Erythroblast (primary cell): ENCODE measurements at regions not wholly inside any gene's neighbourhood (a gene's known extent, or its start where the extent isn't known, plus 50 kb on each side); places are given as distances from the start of the nearest gene placed in this dataset.
"Not testable (repeated sequence)": the region's sequence is repeated elsewhere in the genome, so short reads cannot be mapped to it uniquely, and the experiment has no call there.

Experiments used
- DNase-seq, 2 experiments: peaks; one replicate each; lab custom pipeline; 2025; lab: John Stamatoyannopoulos, UW
- GATA1 ChIP-seq: IDR thresholded peaks from 2 replicates; pipeline ENCODE4 v1.6.1; 2011; ENCODE audit warnings: low read depth, mild to moderate bottlenecking, control low read depth, low read length, moderate library complexity
- POLR2A ChIP-seq: IDR thresholded peaks from 2 replicates; pipeline ENCODE4 v1.6.1; 2011; ENCODE audit warnings: mild to moderate bottlenecking, low read length

DNA sequence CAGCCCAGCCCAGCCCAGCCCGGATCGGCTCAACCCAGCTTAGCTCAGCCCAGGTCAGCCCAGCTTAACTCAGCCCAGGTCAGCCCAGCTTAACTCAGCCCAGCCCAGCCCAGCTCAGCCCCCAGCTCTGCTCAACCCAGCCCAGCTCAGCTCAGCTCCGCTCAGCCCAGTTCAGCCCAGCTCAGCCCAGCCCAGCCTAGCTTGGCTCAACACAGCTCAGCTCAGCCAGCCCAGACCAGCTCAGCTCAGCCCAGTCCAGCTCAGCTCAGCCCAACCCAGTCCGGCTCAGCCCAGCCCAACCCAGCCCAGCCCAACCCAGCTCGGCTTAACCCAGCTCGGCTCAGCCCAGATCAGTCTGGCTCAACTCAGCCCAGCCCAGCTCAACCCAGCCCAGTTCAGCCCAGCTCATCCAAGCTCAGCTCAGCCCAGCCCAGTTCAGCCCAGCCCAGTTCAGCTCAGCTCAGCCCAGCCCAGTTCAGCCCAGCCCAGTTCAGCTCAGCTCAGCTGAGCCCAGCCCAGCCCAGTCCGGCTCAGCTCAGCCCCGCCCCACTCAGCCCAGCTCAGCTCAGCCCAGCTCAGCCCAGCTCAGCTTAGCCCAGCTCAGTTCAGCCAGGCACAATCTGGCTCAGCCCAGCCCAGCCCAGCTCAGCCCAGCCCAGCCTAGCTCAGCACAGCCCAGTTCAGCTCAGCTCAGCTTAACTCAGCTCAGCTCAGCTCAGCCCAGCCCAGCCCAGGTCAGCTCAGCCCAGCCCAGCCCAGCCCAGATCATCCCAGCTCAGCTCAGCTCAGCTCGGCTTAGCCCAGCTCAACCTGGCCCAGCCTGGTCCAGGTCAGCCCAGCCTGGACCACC lies 331.7 kb downstream of the TMEM121 start:
- TF ChIP-seq GATA1: no peak
- TF ChIP-seq POLR2A: no peak
- peak; percentile 41 to 78 for DNase-seq

DNA sequence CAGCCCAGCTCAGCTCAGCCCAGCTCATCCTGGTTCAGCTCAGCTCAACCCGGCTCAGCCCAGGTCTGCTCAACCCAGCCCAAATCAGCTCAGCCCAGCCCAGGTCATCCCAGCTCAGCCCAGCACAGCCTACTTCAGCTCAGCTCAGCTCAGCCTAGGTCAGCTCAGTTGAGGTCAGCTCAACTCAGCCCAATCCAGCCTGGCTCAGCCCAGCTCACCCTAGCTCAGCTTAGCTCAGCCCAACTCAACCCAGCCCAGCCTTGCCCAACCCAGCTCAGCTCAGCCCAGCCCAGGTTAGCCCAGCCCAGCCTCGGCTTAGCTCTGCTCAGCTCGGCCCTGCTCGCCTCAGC lies 332.3 kb downstream of the TMEM121 start:
- DNase-seq: peak in 1 of 2 experiments; percentile 29
- TF ChIP-seq GATA1 (no peak), POLR2A (no peak)

DNA sequence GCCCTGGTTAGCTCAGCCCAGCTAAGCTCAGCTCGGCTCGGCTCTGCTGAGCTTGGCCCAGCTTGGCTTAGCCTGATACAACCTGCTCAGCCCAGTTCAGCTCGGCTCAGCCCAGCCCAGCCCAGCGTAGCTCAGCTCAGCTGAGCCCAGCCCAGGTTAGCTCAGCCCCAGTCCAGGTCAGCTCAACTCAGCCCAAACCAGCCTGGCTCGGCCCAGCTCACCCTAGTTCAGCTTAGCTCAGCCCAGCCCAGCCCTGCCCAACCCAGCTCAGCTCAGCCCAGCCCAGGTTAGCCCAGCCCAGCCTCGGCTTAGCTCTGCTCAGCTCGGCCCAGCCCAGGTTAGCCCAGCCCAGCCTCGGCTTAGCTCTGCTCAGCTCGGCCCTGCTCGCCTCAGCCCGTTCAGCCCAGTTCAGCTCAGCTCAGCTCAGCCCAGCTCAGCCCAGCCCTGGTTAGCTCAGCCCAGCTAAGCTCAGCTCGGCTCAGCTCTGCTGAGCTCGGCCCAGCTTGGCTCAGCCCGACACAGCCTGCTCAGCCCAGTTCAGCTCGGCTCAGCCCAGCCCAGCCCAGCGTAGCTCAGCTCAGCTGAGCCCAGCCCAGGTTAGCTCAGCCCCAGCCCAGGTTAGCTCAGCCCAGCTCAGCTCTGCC lies 332.8 kb downstream of the TMEM121 start:
- not testable (repeated sequence) for DNase-seq

DNA sequence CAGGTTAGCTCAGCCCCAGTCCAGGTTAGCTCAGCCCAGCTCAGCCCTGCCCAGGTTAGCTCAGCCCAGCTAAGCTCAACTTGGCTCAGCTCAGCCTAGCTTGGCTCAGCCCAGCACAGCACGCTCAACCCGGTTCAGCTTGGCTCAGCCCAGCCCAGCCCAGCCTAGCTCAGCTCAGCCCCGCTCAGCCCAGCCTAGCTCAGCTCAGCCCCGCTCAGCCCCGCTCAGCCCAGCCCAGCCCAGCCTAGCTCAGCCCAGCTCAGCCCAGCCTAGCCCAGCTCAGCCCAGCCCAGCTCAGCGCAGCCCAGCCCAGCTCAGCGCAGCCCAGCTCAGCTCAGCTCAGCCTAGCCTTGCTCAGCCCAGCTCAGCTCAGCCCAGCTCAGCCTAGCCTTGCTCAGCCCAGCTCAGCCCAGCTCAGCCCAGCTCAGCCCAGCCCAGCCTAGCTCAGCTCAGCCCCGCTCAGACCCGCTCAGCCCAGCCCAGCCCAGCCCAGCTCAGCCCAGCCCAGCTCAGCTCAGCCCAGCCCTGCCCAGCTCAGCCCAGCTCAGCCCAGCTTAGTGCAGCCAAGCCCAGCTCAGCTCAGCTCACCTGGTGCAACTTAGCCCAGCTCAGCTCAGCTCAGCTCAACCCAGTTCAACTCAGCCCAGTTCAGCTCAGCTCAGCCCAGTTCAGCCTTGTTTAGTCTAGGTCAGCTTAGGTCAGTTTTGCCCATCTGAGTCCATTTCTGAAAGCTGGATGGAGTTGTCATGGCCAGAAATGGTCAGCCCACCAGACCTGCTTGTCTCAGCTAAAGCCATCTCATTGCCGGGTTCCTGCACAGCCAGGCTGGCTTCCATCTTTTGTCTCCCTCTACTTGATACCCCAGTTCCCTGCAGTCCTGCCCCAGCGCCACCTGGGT lies 333.6 kb downstream of the TMEM121 start:
- peak in 1 of 2 experiments; percentile 41 for DNase-seq
- TF ChIP-seq POLR2A (peak; percentile 17), GATA1 (no peak)

DNA sequence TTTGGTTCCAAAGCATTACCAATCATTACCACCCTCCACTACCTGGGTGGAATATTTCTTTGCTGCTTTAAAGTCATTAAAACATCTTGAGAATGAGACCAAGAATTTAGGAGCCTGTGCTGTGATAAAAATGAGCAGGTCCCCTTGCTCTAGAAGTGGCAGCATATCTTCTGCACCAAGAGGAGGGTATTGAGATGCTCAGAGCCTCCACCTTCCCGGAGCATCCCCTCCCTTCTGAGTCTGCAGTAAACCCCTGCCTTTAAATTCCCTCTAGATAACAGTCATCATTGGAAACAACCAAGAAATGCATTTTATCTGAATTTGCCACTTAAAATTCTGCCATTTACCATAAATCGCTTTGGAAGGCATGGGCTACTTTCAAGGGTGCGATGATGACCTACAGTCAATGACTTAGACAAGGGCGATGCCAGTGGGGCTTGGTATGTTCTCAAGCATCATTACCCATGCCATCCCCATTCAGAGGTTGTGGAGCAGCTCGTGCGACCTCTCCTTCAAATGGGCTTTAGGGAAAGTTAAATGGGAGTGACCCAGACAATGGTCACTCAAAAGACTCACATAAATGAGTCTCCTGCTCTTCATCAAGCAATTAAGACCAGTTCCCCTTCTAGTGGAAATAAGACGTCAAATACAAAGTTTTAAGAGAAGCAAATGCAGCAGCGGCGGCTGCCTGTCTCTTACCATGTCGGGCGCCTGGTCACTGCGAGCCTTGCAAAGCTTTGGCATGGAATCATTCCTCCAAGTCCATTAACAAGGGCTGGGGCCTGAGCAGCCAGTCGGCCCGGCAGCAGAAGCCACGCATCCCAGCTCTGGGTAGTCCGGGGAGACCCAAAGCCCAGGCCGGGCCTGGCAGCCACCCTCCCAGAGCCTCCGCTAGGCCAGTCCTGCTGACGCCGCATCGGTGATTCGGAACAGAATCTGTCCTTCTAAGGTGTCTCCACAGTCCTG lies 334.5 kb downstream of the TMEM121 start:
- DNase-seq: no peak

DNA sequence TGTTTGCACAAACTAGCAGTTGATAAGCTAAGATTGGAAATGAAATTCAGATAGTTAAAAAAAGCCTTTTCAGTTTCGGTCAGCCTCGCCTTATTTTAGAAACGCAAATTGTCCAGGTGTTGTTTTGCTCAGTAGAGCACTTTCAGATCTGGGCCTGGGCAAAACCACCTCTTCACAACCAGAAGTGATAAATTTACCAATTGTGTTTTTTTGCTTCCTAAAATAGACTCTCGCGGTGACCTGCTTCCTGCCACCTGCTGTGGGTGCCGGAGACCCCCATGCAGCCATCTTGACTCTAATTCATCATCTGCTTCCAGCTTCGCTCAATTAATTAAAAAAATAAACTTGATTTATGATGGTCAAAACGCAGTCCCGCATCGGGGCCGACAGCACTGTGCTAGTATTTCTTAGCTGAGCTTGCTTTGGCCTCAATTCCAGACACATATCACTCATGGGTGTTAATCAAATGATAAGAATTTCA lies 335.6 kb downstream of the TMEM121 start:
- TF ChIP-seq GATA1: no peak
- no peak for TF ChIP-seq POLR2A
- no peak for DNase-seq

More for the DNA sequence above, 334.5 kb downstream of the TMEM121 start:
- no peak for TF ChIP-seq POLR2A
- TF ChIP-seq GATA1: no peak

DNA sequence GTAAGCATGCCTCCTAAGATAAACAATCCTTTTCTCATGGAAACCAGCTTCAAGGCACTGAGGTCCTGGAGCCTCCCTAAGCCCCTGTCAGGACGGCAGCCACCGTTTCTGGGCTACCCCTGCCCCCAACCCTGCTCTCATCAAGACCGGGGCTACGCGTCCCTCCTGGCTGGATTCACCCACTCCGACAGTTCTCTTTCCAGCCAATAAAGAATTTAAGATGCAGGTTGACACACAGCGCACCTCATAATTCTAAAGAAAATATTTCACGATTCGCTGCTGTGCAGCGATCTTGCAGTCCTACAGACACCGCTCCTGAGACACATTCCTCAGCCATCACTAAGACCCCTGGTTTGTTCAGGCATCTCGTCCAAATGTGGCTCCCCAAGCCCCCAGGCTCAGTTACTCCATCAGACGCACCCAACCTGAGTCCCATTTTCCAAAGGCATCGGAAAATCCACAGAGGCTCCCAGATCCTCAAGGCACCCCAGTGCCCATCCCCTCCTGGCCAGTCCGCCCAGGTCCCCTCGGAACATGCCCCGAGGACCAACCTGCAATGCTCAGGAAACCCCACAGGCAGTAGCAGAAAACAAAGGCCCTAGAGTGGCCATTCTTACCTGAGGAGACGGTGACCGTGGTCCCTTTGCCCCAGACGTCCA lies 336.3 kb downstream of the TMEM121 start:
- TF ChIP-seq POLR2A (no peak), GATA1 (no peak)
- no peak for DNase-seq

DNA sequence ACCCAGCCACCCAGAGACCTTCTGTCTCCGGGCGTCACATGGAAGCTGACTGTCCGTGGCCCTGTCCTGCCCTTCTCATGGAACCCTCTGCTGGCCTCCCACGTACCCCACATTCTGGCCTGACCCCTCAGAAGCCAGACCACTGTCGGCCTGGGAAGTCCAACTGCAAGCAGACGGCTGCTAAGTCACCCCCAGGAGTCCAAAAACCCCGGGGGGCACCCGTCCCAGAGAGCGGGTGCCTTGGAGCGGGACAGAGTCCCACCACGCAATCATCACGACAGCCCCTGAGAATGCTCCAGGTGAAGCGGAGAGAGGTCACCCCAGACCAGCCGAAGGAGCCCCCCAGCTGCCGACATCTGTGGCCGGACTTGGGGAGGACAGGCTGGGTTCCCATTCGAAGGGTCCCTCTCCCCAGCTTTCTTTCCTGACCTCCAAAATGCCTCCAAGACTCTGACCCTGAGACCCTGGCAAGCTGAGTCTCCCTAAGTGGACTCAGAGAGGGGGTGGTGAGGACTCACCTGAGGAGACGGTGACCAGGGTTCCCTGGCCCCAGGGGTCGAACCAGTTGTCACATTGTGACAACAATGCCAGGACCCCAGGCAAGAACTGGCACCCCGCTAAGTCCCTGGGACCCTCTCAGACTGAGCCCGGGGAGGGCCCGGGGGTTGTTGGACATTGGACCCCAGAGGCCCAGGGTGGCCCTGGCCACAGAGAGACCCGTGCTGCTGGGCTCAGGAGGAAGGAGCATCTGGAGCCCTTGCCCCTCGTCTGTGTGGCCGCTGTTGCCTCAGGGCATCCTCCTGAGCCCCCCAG lies 337.1 kb downstream of the TMEM121 start:
- TF ChIP-seq GATA1 (no peak), POLR2A (no peak)
- no peak for DNase-seq

DNA sequence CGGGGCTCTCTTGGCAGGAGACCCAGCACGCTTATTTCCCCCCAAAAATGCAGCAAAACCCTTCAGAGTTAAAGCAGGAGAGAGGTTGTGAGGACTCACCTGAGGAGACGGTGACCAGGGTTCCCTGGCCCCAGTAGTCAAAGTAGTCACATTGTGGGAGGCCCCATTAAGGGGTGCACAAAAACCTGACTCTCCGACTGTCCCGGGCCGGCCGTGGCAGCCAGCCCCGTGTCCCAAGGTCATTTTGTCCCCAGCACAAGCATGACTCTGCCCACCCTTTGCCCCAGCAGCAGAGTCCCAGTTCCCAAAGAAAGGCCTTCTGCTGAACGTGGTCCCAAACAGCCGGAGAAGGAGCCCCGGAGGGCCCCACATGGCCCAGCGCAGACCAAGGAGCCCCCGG lies 337.7 kb downstream of the TMEM121 start:
- DNase-seq: no peak
- TF ChIP-seq POLR2A (no peak), GATA1 (no peak)

DNA sequence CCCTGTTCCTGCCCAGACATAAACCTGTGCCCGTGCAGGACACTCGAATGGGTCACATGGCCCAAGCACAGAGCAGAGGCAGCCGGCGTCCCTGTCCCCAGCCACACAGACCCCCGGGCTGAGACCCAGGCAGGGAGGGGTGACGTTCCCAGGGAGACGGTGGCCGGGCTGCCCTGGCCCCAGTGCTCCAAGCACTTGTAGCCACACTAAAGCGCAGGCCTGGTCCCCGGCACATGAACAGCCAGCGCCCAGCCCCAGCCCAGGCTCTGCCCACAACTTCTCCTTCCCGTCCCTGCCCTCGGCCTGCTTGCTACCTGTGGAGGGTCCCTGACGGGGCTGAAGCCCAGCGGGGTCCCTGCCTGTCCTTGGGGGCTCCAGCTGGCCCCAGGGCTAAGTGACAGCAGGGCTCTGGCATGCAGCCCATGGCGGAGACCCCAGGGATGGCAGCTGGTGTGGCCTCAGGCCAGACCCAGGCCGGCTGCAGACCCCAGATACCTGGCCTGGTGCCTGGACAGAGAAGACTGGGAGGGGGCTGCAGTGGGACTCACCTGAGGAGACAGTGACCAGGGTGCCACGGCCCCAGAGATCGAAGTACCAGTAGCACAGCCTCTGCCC lies 338.4 kb downstream of the TMEM121 start:
- TF ChIP-seq GATA1 (no peak), POLR2A (no peak)
- DNase-seq: no peak
